ENCODE measurements at regions not wholly inside any gene's neighbourhood (a gene's known extent, or its start where the extent isn't known, plus 50 kb on each side); places are given as distances from the start of the nearest gene placed in this dataset.

DNA sequence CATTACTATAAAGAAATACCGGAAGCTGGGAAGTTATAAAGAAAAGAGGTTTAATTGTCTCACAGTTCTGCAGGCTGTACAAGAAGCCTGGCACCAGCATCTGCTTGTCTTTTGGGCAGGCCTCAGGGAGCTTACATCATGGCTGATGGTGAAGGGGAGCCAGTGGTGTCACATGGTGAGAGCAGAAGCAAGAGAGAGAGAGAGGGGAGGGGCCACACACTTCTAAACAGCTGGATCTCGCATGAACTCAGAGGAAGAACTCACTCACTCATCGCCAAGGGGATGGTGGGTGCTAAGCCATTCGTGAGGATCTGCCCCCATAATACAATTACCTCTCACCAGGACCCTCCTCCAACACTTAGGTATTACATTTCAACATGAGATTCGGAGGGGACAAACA lies 51.8 kb upstream of the ANKRD34C start:
- DNase-seq (ENCODE audit: low read depth) = no peak

DNA sequence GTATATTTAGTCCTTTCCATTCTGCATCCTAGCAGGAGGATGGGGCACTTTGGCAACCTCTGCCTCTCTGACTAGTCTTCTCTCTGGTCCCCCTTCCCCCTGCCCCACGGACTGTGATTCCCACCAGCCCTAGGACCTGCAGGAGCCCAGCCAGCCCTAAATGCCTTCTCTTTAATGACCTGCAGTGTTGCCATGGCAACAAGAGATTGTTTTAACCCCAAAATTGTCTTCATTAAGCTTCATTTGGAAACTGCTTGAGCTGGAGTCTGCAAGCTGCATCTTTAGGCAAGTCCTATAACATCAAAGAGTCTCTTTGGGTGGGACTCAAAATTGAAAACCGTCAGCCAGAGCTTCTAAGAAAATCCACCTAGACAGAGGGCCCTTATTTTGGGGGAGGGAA lies 59.7 kb upstream of the ANKRD34C start:
- no peak for DNase-seq (ENCODE audit: low read depth)

DNA sequence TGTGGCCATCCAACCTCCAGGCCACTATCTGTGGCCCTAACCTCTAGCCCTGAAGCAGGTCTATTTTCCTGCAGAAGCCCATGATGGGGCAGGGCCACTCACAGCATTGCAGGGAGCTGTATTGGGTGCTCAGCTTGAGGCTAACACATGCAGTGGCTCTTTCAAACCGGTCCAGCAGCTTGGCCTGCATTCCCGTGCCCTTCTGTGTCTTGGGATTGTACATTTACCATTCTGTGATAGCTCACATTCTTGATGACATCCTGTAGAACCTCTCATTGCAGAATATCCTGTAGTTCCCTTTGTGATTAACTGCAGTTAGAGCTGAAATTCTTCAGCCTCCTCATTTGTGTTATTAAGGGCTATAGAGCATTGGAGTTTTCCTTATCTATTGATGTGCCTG lies 60.8 kb upstream of the ANKRD34C start:
- DNase-seq (ENCODE audit: low read depth) = no peak

DNA sequence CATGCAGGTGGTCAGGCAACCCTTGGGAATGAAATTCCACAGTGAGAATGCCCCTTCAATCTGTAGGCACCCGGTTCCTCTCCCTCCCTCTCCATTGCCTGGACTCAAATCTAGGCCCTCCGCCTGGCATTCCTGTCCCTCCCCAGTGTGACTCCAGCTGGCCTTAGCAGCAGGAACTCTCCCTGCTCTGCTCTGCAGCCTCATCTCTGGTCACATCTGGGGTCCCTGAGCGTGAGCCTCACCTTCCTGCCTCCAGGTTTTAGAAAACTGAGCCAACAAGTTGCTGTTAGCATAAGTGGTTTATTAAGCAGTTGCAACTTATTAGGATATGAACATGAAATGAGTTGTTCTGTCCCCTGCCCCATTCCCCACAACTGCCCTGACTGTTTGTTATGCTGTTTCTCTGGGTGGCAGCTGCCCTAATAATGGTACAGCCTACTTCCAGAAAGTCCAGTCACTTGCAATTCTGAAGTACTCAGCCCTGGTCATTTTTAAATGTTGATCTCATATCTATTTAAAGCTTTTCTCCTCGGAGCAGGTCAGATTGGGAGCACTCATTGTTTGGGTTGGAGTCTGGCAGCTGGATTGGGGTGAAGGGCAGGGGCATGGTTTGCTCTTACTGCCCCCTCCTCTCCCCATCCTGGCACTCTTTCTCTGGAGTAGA lies 63.0 kb upstream of the ANKRD34C start:
- DNase-seq (ENCODE audit: low read depth) = no peak

DNA sequence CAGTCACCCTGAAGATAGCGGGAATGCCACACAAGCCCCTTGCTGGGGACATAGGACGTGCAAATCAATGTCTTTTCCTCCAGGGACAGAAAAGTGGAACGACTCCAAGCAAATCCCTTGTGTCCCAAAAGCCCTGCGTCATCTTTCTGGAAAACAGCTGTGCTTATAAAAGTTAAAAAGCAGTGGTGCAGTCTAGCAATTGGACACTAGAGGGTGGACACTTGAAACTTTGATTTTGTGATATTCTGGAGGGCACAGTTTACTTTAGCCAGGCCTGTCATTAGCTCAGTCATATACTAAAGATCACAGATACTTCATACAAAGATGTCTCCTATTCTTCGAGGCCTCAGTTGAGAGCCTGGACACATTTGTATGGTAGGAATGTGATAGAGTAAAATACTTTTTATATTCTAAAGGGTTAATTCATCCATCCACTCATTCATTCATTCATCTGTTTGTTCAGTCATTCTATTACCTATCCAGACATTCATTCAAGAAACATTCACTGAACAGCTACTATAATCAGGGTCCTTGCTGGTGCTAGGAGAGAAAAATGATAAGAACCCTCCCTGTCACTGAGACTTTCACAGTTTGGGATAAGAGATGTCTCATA lies 63.8 kb upstream of the ANKRD34C start:
- DNase-seq (ENCODE audit: low read depth) = no peak

DNA sequence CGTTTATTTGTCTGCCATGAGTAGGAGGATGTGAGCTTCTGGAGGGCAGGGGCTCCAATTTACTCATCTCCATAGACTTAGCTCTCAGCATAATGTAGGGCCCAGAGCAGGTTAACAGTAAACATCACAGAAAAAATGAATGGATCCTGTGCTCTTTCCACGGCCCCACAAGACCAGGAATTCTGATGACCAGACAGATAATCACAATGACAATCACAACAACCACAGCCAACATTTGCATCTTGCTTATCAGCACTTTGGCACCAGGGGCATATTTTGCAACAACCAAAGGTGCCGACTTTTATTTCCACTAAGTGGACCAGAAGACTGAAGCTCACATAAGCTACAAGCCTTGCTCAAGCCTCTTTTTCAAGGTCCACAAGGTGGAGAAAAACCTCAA lies 68.9 kb upstream of the ANKRD34C start:
- DNase-seq (ENCODE audit: low read depth) = no peak

DNA sequence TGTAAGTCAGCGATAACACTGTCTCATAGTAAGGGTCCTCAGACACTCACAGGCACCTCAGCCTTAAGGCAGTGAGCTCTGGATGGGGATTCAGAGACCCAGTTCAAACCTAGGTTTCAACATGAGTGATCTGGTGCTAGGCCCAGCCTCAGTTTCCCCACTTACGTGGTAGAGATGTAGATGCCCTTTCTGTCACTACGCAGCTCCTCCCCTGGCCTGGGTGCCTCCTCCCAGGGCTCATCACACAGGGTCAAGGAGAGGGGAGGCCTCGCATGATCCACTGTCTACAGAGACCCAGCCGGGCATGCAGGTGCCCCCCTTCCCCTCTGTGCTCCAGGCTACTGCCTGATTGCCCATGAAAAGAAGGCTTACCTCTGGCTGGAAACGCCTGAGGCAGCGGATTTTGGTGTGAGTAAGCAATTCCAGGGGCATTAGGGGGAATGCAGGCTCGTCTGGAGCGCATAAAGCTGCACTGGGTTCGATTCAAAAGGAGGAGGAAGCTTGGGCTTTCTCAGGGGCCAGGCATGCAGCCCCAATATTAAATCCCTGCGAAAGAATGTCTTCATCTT lies 69.8 kb upstream of the ANKRD34C start:
- DNase-seq (ENCODE audit: low read depth) = no peak

DNA sequence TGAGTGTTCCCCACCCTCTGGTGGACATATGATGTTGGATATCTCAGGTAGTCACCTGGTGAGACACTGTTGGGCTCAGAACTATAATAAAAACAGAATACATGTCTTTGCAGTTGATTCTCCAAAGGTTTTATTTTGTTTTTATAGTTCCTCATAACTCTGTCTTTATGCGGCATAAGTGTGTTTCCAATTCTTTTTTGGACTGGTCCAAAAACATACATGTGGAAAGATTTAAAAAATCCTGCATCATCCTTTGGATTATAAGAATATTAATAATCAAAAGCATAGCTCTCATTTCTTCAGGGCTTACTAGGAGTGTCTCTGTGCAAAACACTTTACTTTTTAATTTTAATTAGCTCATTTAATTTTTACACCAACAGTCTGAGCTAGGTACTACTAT lies 71.0 kb upstream of the ANKRD34C start:
- DNase-seq (ENCODE audit: low read depth) = no peak

DNA sequence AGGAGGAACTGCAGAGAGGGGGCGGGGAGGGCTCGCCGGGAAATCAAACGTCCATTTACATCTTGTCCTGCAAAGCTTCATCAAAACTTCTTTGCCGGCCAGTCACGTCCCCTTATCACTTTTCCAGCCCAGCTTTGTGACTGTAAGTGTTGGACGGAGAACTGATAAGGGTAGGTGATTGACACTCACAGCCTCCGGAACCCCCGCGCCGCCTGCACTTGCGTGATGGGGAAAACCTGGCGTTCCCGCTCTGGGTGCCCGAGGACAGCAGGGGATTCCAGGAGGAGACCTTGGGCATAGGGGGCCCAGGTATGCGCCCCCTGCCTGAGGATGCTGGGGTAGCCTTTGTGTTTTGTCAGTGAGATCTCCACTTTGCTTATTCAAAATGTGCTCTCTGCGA lies 72.8 kb upstream of the ANKRD34C start:
- DNase-seq (ENCODE audit: low read depth) = no peak

DNA sequence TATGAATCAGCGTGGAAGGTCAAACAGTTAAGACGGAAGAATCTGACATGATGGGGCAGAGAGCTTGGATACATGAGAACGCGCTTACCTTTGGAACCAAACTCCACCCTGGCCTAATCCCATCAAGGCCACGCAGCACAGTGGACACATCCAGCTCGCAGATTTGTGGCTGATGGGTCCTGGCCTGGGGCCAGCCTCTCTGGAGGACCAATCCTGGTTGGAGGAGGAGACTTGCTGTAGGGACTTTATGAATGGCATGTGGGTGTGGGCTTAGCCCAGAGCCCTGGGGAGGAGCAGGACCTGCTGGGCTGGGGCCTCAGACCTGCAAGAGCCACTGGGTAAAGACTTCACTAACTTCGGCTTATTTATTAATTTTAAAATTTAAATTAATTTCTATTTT lies 73.4 kb upstream of the ANKRD34C start:
- DNase-seq (ENCODE audit: low read depth) = no peak

DNA sequence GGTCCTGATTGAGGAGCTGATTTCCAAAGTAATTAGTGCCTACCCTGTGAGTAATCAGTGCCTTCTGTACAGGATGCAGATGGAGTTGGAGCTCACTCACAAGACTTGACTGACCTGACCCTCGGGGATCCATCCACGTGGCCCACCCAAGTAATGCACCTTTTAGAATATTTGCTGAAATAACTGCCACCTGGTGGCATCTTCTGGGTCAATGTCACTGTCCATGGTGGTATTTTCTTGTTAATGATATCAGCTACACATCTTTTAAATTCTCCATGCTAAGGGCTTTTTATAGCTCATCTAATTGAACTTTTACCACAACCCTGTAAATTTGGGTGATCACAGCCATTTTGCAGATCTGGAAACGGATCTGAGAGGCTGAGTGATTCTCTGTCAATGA lies 74.3 kb upstream of the ANKRD34C start:
- no peak for DNase-seq (ENCODE audit: low read depth)

DNA sequence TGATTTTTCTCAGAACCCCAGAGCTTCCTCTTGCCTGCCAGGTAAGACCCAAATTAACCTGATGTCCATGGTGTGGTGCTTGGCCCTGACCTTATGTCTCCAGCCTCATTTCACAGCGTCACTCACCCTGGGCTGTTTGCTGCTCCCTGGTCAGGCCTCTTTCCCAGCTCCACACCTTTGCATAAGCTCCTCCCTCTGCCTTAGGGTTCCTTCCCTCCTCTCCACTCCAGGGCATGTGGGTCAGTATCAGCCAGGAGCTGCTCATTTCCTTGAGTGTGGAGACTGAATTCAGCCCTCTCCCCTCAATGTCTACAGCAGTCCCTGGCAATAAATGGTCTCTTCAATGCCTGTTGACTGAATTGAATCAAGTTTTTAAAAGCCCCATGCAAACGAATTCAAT lies 75.6 kb upstream of the ANKRD34C start:
- DNase-seq (ENCODE audit: low read depth) = no peak

DNA sequence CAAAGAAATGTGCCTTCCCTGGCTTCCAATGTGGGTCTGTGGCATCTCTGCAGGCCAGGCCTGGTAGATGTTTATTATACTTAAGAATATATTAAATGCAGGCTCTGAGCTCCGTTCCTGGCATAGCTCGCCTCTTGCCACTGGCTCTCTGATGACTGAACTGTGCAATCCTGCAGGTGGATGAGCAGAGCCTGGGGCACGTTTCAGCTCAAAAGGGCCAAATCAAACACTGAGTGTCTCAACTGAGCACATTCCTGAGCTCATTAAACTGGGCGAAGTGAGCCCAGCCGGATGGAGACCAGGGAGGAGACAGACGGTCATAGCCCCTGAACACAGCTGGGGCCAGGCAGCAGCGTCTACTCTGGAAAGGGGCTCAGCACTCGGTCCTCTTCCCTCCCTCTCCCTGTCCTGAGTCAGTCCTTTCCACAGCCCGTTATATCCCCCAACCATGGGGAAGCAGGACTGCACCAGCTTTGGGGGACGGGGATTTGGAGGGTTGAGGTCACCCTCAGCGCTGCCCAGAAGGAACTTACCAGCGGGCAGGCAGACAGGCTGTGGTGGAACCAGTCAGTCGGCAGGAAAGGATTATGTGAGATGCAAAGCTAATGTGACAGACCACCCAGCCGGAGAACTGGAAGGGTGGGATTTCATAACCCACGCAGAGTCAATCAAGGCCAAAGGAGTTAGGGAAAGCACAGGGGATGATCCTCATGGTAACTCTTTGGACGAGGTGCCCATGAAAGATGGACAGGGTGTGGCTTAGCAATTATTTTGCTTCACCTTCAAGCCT lies 77.4 kb upstream of the ANKRD34C start:
- no peak for DNase-seq (ENCODE audit: low read depth)

DNA sequence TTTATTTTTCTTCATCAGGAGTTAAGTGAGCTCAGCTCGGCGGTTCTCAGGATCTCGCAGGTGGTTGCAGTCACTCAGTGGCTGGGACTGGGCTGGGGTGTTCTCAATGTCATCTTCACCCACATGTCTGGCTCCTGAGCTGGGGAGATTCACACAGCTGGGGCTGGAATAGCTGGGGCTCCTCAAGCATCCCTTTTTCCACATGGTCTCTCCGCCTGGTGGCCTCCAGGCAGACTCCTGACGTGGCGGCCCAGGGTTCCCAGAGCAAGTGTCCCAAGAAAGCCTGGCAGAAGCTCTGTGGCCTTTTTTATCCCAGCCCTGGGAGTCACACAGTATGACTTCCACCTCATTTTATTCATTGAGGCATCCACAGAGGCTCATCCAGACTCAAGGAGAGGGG lies 84.1 kb upstream of the ANKRD34C start:
- no peak for DNase-seq (ENCODE audit: low read depth)

DNA sequence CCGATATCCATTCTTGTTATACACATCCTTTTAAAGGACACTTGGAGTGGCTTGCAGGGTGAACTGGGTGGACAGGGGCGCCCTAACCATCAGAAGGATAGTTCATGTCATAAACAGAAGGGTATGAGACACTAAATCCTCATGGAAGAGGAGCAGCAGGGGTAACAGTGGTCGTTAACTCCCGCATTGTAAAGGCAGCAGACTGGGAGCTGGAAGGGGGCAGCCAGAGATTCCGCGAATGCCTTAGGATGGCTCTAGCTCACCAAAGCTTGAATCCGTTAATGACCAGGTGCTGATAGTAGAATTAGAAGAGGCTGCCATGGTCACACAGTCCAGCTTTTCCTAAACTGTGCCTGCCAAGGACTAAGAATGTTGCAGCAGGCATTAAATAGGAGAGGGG lies 85.2 kb upstream of the ANKRD34C start:
- DNase-seq (ENCODE audit: low read depth) = no peak

DNA sequence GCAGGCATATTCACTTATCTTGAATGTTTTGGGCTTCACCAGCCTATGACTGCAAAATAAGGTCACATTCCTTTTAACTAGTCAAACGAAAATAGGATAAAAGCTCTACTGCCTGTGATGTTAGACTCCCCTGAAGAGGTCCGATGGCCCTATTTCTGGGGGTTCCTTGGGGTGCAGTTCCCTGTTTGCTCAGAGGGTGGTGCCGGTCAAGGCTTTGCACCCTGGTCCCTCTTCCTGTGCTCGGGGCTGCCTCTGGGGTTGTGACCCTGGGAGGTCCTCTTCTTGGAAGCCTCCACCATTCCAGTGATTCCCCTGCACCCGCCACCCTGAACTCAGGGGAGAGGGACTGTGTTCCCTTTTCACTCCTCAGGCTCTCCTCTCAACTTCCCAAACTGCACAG lies 86.7 kb upstream of the ANKRD34C start:
- no peak for DNase-seq (ENCODE audit: low read depth)

DNA sequence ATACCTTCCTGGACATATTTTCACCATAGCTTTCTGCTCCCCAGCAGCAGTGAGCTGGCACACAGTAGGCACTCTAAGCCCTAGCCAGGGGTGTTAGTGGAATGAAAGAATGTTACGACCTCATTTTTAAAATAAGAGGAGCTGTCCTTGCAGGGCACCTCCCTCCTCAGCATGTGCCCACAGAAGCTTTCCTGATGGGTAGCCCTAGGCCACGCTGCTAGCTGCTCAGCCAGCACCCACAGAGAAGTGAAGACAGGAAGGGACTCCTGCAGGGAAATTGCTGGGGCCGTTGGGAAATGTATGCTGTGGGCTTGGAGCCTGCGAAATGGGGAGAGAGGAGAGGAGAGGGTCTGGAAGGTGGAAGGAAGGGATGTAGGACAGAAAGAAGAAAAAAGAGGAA lies 87.3 kb upstream of the ANKRD34C start:
- no peak for DNase-seq (ENCODE audit: low read depth)

DNA sequence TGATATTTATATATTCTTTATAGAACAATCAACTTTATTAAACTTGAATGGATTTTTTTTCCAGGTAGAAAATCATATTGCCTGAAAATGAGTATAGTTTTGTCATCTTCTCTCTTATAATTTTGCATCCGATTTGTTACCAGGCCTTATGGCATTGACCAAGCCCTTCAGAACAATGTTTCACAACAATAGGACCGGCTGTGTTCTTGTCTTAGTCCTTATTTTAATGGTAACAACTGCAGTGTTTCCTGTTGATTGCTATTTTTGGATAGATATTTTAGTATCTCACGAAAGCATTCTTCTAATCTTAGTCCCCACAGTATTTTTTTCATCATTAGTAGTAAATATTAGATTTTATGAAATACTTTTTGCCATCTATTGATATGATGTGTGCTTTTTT lies 88.1 kb upstream of the ANKRD34C start:
- DNase-seq (ENCODE audit: low read depth) = no peak

DNA sequence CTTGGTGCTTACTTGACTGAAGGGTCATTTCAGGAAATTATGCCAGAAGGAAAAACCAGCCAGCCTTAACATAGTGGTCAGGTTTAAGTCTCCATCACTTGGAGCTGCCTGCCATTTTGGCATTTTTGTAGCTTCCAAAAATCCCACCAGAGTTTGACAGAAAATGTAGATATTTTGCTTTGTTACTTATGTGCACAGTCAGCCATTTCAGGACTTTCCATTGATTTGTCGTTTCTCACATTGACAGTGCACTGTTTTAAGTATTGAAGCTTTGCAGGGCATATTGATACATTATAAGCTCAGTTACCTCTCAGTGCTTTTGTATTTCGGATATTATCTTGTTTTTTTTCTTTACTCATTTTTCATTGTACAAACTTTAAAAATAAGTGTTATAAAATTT lies 89.0 kb upstream of the ANKRD34C start:
- no peak for DNase-seq (ENCODE audit: low read depth)

DNA sequence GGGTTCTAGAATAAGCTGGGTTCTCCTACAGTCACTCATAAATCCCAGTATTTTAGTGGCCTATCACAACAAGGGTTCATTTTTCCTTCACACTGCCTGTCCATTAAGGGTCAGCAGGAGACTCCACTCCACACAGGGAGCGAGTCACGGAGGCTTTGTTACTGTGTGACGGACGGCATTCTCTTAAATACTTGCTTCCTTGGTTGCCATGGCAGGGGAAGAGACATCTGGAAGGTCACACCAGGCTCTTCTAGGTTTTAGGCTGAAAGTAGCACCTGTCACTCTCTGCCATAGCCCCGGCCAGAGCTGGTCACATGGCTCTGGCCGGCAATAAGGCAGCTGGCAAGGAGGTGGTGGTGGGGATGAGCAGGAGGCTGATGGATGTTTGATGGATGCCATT lies 89.4 kb upstream of the ANKRD34C start:
- DNase-seq (ENCODE audit: low read depth) = no peak

DNA sequence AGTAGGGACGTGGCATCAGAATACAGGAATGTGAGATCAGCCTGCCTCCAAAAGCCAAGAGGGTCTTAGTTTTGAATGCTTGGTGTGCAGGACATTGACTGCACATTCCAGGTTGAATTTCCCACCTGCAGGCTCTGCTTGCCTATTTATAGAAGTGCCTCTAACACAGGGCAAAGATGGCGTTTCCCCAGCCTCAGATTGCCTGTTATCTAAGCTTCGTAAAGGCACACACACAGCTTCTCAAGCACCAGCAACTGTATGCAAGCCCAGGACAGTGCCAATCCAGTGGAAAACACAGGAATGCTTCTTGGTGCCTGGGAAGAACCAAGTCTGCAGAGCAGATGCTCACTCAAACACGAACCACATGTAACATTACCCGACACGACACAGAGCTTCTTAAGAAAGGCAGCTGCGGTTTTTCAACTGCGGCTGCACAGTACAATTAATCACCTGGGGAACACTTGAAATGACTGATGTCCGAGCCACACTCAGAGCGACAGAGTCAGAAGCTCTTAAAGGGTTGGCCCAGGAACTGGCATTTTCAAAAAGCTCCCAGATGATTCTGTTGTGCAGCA lies 90.0 kb upstream of the ANKRD34C start:
- no peak for DNase-seq (ENCODE audit: low read depth)

DNA sequence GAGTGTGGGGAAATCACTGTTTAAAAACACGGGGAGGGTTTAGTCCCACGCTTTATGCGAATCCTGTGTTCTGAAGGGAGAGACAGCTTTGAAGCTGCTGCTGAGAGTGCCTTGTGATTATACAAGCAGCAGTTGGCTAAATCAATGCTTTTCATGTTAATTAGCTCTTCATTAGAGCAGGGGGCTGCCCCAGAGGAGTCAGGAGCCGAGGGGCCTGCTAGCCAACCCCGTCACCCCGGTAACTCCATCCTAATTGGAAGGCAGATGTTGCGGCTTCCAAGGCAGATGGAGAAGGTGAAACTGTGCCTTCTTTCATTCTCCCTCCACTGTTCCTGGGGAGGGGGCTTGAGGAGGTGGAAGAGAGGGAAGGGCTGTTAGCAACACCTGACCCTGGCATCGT lies 92.4 kb upstream of the ANKRD34C start:
- DNase-seq (ENCODE audit: low read depth) = no peak

DNA sequence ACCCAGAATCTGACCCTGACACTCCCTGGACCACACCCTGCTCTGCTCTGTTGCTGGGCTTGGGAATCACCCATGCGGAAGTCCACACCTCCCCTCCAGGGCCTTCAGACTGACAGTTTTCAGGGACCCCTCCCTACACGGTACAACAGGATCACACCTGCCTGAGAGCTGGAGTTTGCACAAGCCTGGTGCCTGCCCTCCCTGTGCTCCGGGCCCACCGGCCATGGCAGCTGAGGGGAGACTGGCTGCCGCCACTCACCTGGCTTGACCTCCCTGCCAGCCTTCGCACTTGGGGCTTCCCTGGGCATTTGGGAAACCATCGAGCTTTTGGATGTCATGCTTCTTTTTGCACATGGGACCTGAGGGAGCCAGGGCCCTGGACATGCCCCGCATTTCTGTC lies 95.9 kb upstream of the ANKRD34C start:
- no peak for DNase-seq (ENCODE audit: low read depth)
